Mesothelial cell of epicardium (in vitro differentiated cells): ENCODE measurements at regions not wholly inside any gene's neighbourhood (a gene's known extent, or its start where the extent isn't known, plus 50 kb on each side); places are given as distances from the start of the nearest gene placed in this dataset.

Source experiments
- DNase-seq, 2 experiments: peaks; one replicate each; pipeline ENCODE4 v3.0.0; 2021; ENCODE audit warnings: low spot score in 2 of 2; ENCODE audit not compliant: unreplicated experiment in 2 of 2
- H3K27ac Mint-ChIP-seq: 2 replicates; pipeline ENCODE4 v1.8.0; 2021; ENCODE audit warnings: mixed read lengths
- H3K27me3 Mint-ChIP-seq: 2 replicates; pipeline ENCODE4 v1.8.0; 2021; ENCODE audit warnings: low read depth, mixed read lengths
- H3K36me3 Mint-ChIP-seq: 2 replicates; pipeline ENCODE4 v1.8.0; 2021; ENCODE audit warnings: mixed read lengths
- H3K4me1 Mint-ChIP-seq: 2 replicates; pipeline ENCODE4 v1.8.0; 2021; ENCODE audit warnings: mixed read lengths
- H3K4me3 Mint-ChIP-seq: 2 replicates; pipeline ENCODE4 v1.8.0; 2021; ENCODE audit warnings: mild to moderate bottlenecking, moderate library complexity, mixed read lengths
- H3K9me3 Mint-ChIP-seq: 2 replicates; pipeline ENCODE4 v1.8.0; 2021; ENCODE audit warnings: mixed read lengths
- TF ChIP-seq, protein P1 (sequence below): fragments of 200-600 bp; sonication (generic); IDR thresholded peaks from one replicate; pipeline ENCODE4 v1.5.0; 2021; ENCODE audit warnings: antibody characterized with exemption; ENCODE audit not compliant: unreplicated experiment

DNA sequence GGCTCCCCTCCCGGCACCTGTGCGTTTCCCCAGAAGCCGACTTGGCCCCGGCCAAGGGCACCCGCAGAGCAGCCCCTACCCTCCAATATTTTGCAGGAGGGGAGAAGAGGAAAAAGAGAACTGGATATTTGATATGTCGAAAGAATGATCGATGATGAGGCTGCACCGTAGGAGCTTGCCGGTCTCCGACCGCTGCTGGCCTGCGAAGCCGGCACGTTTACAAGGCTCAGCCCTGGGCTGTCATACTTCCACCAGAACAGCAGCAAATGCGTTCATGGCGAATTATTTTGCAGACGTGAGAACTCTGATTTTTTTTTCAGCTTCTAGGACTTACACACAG lies 296.7 kb downstream of the TFAP2C start:
- peaks cover 25% of the 10 kb centered on the region for H3K4me1 Mint-ChIP-seq
- DNase-seq = no peak
- no peaks in the 10 kb centered on the region for H3K36me3 Mint-ChIP-seq
- TF ChIP-seq, protein P1, sequence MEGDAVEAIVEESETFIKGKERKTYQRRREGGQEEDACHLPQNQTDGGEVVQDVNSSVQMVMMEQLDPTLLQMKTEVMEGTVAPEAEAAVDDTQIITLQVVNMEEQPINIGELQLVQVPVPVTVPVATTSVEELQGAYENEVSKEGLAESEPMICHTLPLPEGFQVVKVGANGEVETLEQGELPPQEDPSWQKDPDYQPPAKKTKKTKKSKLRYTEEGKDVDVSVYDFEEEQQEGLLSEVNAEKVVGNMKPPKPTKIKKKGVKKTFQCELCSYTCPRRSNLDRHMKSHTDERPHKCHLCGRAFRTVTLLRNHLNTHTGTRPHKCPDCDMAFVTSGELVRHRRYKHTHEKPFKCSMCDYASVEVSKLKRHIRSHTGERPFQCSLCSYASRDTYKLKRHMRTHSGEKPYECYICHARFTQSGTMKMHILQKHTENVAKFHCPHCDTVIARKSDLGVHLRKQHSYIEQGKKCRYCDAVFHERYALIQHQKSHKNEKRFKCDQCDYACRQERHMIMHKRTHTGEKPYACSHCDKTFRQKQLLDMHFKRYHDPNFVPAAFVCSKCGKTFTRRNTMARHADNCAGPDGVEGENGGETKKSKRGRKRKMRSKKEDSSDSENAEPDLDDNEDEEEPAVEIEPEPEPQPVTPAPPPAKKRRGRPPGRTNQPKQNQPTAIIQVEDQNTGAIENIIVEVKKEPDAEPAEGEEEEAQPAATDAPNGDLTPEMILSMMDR = no peak
- H3K9me3 Mint-ChIP-seq = no peaks in the 10 kb centered on the region
- peak overlapping the region; percentile 66 for H3K4me3 Mint-ChIP-seq
- H3K27ac Mint-ChIP-seq = no peak overlapping the region
- H3K27me3 Mint-ChIP-seq = peaks cover 89% of the 10 kb centered on the region

DNA sequence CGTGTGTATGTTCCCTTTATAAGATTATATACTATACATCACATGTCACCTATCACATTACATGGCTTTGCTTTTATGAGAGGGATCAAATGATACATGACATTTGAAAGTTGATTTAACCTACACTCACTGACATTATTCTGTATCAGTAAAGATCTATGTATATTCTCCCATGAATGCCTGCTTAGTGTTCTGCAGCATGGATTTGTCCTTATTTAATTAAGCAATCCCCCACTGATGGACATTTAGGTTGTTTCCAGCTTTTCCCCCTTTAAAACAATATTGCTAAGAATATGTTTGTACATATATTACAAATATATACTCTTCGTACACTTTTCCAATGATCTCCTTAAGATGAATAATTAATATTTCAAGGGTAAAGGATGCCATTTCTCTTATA lies 297.4 kb downstream of the TFAP2C start:
- no peak overlapping the region for H3K4me3 Mint-ChIP-seq
- DNase-seq = no peak
- no peak overlapping the region for H3K27ac Mint-ChIP-seq
- H3K9me3 Mint-ChIP-seq = no peaks in the 10 kb centered on the region
- H3K4me1 Mint-ChIP-seq = peaks cover 25% of the 10 kb centered on the region
- H3K36me3 Mint-ChIP-seq = no peaks in the 10 kb centered on the region
- H3K27me3 Mint-ChIP-seq = peaks cover 85% of the 10 kb centered on the region
- TF ChIP-seq, protein P1 = no peak

DNA sequence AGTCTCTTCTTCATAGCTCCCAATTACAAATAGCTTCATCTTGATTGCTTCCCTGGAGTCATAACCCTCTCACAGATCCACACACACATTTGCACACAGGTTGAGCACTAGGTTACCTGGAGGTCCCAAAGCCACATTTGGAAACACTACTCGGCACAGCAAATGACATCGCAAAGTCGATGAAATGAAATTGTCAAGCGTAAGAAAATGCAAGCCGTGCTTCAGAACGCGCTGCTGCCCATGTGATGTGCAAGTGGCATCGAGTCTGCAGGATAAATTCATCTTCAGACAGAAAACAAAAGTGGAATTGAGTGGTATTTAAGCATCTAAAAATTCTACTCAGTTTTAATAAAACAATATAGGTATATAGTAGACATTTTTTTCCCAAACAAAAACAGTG lies 298.0 kb downstream of the TFAP2C start:
- H3K27me3 Mint-ChIP-seq = peaks cover 79% of the 10 kb centered on the region
- no peak overlapping the region for H3K27ac Mint-ChIP-seq
- TF ChIP-seq, protein P1 = no peak
- no peak for DNase-seq
- no peak overlapping the region for H3K4me3 Mint-ChIP-seq
- no peaks in the 10 kb centered on the region for H3K36me3 Mint-ChIP-seq
- H3K9me3 Mint-ChIP-seq = no peaks in the 10 kb centered on the region
- H3K4me1 Mint-ChIP-seq = peaks cover 25% of the 10 kb centered on the region

DNA sequence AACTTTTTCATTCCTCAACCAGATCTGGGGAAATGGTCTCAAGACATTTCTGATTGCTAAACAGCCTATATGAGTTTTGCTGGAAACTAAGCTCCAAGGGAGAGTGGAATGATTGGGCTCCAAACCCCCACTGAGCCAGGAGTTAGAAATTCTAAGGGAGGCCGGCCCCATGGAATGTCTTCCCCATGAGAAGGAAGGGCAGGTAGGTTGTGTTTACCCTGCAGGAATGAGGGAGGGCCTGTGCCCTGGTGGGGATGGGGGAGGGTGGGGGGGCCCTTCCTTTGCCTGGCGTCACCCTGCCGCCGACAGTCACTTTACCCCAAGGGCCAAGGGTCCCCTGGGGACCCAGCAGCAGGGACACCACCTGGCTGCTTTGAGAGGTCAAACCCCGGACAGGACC lies 298.9 kb downstream of the TFAP2C start:
- Mint-ChIP-seq H3K9me3 (no peaks in the 10 kb centered on the region), H3K4me1 (peaks cover 25% of the 10 kb centered on the region), H3K36me3 (no peaks in the 10 kb centered on the region), H3K4me3 (no peak overlapping the region), H3K27me3 (peaks cover 70% of the 10 kb centered on the region), H3K27ac (no peak overlapping the region)
- no peak for DNase-seq
- TF ChIP-seq, protein P1 = no peak

DNA sequence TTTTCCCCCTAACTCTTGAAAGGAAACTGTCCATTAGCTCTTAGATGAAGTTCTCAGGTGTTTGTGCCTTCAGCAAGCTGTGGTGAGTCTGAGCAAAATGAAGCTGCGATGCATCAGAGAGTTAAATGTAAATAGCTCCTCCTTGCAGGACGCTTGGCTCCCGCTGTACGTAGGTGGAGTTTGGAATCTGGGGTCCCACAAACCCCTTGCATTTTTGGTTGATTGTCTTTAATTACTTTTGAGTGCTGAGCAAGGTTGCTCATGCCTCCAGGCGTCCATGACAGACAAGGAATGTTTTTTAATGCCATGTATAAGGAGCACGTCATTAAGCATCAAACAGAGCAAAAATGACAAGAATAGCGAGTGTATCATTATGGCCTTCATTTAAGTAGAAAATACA lies 300.5 kb downstream of the TFAP2C start:
- Mint-ChIP-seq H3K36me3 (no peaks in the 10 kb centered on the region), H3K4me3 (peak overlapping the region; percentile 0), H3K27me3 (peaks cover 54% of the 10 kb centered on the region), H3K27ac (no peak overlapping the region), H3K9me3 (no peaks in the 10 kb centered on the region), H3K4me1 (peaks cover 24% of the 10 kb centered on the region)
- TF ChIP-seq, protein P1 = no peak
- DNase-seq = no peak

DNA sequence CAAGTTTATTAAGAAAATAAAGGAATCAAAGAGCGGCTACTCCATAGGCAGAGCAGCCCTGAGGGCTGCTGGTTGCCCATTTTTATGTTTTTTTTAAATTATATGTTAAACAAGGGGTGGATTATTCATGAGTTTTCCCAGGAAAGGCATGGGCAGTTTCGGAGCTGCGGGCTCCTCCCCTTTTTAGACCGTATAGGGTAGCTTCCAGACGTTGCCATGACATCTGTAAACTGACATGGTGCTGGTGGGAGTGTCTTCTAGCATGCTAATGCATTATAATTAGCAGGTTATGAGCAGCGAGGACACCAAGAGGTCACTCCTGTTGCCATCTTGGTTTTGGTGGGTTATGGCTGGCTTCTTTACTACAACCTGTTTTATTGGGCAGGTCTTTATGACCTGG lies 301.8 kb downstream of the TFAP2C start:
- no peaks in the 10 kb centered on the region for H3K9me3 Mint-ChIP-seq
- DNase-seq = no peak
- H3K36me3 Mint-ChIP-seq = no peaks in the 10 kb centered on the region
- no peak overlapping the region for H3K27ac Mint-ChIP-seq
- no peak overlapping the region for H3K4me3 Mint-ChIP-seq
- H3K4me1 Mint-ChIP-seq = peaks cover 15% of the 10 kb centered on the region
- TF ChIP-seq, protein P1 = no peak
- H3K27me3 Mint-ChIP-seq = peaks cover 43% of the 10 kb centered on the region
